Activated CD4-positive, alpha-beta T cell treated with anti-CD3 and anti-CD28 coated beads, Interleukin-2, amount 50 U/mL, for 16 hours (primary cell): ENCODE measurements at regions not wholly inside any gene's neighbourhood (a gene's known extent, or its start where the extent isn't known, plus 50 kb on each side); places are given as distances from the start of the nearest gene placed in this dataset.
"Not testable (repeated sequence)": the region's sequence is repeated elsewhere in the genome, so short reads cannot be mapped to it uniquely, and the experiment has no call there.

Experiments used
- DNase-seq: peaks from one replicate; pipeline ENCODE4 v3.0.0-alpha.2; 2020

DNA sequence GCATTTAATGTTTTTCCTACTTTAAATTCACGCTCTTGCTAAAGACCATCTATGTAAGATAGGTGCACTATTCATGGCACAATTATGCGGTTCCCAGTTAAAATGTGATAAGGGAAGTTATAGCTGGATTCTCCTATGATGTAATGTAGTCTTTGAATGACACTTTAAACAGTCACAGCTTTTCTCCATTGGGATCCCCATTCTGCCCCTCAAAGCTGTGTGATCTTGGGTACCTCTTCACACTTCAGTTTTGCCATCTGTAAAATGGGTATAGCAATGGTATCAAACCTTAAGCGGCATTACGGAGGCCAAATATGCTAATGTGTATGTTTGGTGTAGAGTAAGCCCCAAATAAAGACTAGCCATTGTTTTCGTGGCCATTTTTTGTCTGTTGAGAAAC, 64.7 kb upstream of the ZNF217 start:
- DNase-seq: no peak

DNA sequence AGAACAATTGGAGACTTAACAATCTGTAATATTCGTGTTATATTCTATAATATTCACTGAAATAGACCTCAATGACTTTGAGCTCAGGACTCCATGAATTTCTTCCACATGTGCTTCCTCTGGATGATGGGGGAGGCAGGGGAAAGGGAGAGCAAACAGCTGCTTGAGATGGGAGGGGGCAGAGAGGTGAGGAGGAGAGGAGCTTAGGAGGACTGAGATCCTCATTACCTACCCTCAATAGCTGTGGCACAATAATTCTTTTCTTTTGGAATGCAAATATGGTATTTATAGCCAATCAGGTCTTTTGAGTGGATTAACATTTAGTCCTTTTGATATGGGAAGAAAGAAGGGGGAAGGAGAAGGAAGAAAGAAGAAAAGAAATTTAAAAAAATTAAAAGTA, 64.1 kb upstream of the ZNF217 start:
- no peak for DNase-seq

DNA sequence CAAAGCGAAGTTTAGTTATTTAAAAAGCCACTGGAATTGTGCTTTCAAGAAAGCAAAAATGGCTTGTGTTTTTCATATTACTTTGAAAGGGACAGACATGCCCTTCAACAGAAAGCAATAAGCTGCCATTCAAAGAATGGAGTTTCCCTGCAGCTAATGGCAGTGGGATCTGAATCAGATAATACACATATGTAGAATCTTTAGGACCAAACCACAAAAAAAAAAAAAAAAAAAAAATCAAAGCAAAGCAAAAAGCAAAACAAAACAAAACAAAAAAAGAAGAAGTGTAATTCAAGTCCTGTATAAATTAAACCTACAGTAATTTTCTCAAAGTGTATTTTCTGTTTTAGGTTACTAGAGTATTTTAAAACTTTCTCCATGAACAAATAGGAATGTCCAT, 63.6 kb upstream of the ZNF217 start:
- no peak for DNase-seq

DNA sequence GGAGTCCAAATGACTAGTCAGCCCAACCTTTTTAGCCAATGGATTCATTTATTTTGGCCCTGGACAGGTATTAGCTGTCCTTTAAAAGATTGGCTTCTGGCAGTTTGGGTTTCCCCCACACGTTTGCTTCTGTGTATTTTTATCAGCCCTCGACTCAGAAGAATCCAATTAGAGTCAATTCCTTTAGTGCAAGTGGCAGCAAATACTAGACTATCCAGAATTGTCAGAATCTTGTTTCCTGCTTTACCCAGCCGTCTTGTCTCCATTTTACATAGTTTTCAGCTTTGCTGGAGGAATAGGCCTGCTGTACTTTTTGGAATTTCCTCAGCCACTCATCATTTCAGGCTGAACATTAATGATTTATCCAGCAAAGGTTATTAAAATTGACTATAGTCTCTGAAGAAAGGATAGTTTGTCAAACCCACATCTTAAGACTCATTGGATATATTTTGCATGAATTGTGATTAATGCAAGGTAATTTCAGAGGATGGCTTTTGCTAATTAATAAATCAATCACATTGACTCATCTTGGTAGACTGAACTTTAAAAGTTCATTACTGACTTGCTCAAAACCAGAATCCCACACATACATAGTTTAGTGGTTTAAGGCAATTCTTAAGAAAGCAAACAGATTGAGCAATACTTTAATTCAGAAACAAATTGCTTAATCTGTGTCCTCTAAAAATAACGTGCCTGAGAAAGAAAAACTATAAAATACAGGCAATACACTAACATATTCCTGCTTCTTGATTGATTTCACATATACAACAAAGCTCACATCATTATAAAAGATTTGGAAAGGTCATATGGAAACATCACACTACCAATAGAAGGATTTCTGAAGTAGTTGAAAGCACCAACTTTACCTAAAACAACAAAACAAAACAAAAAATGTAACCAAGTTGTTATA, 62.9 kb upstream of the ZNF217 start:
- peak; percentile 76 for DNase-seq

DNA sequence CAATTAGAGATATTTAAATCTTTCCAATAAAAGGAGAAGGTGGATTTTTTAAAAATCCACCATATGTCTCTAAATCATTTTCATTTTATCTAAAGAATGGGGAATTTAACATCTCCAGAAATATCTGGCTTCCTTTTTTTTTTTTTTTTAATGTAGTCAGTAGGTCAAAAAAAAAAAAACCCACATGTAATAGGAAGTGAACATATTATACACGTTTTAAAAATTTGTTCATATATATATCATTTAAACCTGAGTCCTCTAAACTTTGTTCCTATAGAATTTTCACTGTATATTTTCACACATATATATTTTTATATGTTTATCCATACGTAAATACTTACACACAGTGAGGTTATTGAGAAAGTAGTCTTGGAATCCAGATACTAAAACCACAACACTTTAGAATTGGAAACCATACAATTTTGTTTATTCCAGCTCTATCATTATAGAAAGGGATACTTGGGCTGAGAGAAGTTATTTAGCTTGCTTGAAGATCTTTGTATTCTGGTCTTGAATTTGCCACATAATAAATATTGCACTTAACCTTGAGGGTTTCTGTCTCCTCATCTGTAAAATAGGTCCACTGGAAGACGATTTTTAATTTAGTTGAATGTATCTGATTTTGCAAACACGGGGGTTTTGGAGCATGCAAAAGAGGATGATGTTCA, 62.1 kb upstream of the ZNF217 start:
- no peak for DNase-seq

DNA sequence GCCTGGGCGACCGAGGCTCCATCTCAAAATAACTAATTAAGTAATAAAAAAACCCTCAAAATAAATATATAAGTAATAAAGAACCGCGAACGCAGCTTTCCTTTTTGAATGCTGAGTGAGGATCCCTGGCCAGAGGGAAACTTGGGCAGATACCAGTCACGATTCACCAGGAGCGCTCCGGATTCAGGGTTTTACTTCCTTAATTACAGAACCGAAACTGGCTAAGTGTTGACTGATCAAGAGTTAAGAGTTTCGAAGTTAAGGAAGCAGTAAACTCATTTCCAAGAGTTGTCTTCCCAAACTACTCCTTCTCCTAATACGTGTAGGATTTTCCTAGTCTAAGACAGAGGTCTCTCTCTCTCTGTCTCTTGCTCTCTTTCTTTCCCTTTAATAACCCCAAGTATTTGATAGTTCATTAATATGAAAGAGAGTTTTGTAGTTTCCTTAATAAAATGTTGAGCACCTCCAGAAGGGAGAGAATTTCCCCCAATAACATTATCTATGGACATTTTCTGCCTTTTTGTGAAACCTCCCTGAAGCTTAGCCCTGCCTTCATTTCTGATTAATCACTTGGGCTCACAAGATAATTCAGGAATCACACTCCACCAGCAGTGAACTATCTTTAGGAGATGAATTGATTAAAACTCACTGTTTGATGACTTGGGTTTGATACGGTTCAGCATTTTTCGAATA, 61.4 kb upstream of the ZNF217 start:
- no peak for DNase-seq

DNA sequence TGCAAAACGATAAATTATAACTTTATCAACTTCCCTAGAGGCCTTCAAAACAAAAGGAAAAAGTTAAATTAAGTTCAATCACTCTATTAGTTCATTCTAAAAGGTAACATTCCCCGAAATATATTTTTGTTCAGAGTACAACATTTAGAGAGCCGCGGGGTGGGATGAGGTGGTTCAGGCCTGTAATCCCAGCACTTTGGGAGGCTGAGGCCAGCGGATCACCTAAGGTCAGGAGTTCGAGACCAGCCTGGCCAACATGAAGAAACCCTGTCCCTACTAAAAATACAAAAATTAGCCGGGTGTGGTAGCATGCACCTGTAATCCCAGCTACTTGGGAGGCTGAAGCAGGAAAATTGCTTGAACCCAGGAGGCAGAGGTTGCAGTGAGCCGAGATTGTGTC, 60.9 kb upstream of the ZNF217 start:
- DNase-seq: not testable (repeated sequence)

DNA sequence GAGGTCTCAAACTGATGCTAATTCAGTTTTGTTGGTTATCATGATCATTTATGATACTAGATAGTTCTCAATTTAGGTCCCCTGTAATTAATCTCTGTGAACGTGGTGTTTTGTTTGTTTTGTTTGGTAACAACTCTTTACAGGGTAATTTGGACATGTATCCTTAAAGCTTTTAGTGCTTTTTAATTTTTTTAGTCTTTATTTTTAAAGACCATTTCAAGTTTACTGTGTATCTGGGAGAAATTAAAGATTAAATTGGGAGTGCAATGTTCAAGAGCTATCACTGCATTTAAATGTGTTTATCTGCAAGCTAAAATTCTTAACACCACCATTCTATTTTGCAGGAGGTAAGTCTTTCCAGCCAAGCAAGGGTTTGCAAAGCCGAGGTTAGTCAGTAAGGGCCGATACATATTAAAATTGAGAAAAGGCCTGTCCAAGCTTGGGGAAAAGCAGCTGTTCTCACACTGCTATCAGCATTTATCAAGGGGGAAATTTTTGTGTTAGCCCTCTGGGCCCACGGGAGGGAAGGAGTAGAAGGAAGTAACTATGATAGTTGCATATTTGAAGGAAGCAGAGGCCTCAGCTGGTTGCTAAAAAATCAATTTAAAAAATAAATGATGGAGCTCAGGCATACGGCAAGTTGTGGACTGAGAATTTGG, 59.3 kb upstream of the ZNF217 start:
- no peak for DNase-seq

DNA sequence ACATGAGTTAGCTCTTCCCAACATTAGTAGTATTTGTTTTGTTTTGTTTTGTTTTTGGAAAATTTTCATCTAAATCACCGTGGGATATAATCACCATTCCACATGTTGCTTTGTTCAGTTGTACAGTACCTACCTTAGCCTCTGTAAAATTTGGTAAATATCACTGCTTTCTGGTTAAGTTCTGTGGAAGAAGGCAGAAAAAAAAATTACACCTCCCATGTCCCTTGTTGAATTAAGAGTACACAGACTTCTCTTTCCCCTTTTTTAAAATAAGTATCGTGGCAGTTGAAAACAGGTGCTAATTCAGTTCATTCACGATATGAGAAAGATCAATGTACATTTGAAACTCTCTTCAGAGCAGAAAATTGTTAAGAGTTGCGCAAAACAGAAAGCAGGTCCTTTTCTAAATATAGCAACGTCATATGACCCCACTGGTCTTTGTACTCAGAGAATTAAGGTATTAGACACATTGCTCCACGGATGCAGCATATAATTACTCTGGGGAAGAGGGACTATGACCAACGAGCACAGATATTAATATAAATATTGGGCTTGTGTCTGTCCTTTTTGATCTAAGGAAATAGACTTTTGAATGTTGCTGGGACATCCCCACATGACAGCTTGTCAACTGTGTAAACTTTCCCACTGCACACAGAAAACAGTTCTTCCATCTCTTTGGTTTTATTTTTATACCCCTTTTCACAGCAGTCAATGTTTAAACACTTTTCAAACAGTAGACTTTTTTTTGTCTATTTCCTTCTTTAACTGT, 58.6 kb upstream of the ZNF217 start:
- DNase-seq: peak; percentile 81

DNA sequence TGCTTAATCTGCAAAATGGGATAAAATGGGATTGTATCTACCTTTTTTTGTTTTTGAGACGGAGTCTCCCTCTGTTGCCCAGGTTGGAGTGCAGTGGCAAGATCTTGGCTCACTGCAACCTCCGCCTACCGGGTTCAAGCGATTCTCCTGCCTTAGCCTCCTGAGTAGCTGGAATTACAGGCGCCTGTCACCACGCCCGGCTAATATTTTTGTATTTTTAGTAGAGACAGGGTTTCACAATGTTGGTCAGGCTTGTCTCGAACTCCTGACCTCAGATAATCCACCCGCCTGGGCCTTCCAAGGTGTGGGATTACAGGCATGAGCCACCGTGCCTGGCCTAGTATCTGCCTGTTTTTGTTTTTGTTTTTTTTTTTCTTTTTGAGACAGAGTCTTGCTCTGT, 55.9 kb upstream of the ZNF217 start:
- DNase-seq: not testable (repeated sequence)

DNA sequence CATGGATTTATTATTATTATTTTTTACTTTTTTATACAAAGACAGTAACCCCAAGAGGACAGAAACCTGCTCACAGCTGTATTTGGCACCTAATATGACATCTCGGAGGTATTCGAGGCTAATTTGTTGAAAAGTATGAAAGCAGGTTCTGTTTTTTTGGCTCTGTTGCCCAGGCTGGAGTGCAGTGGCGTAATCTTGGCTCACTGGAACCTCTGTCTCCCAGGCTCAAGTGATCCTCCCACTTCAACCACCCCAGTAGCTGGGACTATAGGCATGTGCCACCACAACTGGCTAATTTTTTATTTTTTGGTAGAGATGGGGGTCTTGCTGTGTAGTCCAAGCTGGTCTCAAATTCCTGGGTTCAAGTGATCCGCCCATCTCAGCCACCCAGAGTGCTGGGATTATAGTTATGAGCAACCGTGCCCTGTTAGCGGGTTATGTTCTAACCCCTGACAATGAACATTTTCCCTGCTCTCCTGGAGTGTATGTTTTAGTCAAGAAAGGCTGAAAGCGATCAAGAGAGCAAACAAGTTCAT, 53.7 kb upstream of the ZNF217 start:
- DNase-seq: no peak

DNA sequence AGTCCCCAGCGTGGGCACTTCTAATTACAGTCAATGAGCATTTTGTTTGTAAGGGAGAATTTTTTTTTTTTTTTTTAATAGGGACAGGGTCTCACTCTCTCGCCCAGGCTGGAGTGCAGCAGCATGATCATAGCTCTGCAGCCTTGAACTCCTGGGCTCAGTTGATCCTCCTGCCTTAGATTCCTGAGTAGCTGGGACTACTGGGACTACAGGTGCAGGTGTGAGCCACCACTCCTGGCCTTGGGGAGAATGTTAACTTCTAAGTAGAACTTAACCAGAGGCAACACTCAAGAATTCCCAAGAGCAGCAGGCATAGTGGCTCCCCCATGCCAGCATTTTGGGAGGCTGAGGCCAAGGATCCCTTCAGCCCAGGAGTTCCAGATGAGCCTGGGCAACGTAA, 52.9 kb upstream of the ZNF217 start:
- DNase-seq: no peak

DNA sequence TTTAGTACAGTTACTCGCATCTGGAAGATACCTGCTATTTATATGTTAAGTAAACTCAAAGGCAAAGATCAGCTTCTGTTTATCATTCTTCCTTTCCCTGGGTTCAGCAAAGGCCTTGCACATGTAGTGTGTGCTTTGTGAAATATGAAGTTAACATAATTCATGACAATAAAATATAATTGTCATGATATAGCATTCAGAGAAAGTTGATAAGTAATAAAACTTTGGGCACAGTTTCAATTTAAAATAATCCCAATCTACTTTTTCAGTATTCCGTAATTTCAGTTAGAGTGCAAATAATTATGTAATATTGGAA, 51.9 kb upstream of the ZNF217 start:
- DNase-seq: no peak

DNA sequence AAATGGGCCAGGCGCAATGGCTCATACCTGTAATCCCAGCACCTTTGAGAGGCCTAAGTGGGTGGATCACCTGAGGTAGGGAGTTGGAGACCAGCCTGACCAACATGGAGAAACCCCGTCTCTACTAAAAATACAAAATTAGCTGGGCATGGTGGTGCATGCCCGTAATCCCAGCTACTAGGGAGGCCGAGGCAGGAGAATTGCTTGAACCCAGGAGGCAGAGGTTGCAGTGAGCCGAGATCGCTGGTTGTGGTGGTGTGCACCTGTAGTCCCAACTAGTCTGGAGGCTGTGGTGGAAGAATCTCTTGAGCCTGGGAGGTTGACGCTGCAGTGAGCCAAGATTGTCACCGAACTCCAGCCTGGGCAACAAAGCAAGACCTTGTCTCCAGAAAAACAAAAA, 50.5 kb upstream of the ZNF217 start:
- not testable (repeated sequence) for DNase-seq
